NCI-H82 treated with DMSO at 0.1 percent for 48 hours (cell line): ENCODE measurements at regions not wholly inside any gene's neighbourhood (a gene's known extent, or its start where the extent isn't known, plus 50 kb on each side); places are given as distances from the start of the nearest gene placed in this dataset.
"Not testable (repeated sequence)": the region's sequence is repeated elsewhere in the genome, so short reads cannot be mapped to it uniquely, and the experiment has no call there.

Source experiments
- DNase-seq: peaks from one replicate; lab custom pipeline; 2025; ENCODE audit not compliant: unreplicated experiment; lab: John Stamatoyannopoulos, UW

- no peak for DNase-seq
Measured at GRCh38 chr21:15275615-15276235, 210.9 kb upstream of the NRIP1 start.

GRCh38 chr21:15276243-15276642 is 211.4 kb upstream of the NRIP1 start:
- no peak for DNase-seq

- no peak for DNase-seq
Measured at GRCh38 chr21:15277466-15277865, 212.7 kb upstream of the NRIP1 start.

- no peak for DNase-seq
Measured at GRCh38 chr21:15278279-15278678, 213.5 kb upstream of the NRIP1 start.

GRCh38 chr21:15278851-15279250 is 214.1 kb upstream of the NRIP1 start:
- no peak for DNase-seq

GRCh38 chr21:15279482-15279881 is 214.7 kb upstream of the NRIP1 start:
- DNase-seq = no peak

GRCh38 chr21:15281714-15282113 is 216.9 kb upstream of the NRIP1 start:
- DNase-seq = no peak

- no peak for DNase-seq
Measured at GRCh38 chr21:15282665-15283064, 217.9 kb upstream of the NRIP1 start.

GRCh38 chr21:15283138-15283537 is 218.3 kb upstream of the NRIP1 start:
- no peak for DNase-seq

- DNase-seq = no peak
Measured at GRCh38 chr21:15283789-15284188, 219.0 kb upstream of the NRIP1 start.

GRCh38 chr21:15285556-15285955 is 220.8 kb upstream of the NRIP1 start:
- DNase-seq = no peak

- no peak for DNase-seq
Measured at GRCh38 chr21:15289246-15289645, 224.4 kb upstream of the NRIP1 start.

GRCh38 chr21:15289896-15290841 is 225.4 kb upstream of the NRIP1 start:
- DNase-seq = peak; percentile 74

GRCh38 chr21:15291621-15292266 is 226.9 kb upstream of the NRIP1 start:
- no peak for DNase-seq

GRCh38 chr21:15293240-15293639 is 228.4 kb upstream of the NRIP1 start:
- no peak for DNase-seq

GRCh38 chr21:15295875-15296274 is 231.1 kb upstream of the NRIP1 start:
- DNase-seq = no peak

- DNase-seq = no peak
Measured at GRCh38 chr21:15297824-15298223, 233.0 kb upstream of the NRIP1 start.

GRCh38 chr21:15298306-15298705 is 233.5 kb upstream of the NRIP1 start:
- DNase-seq = no peak

GRCh38 chr21:15298755-15299154 is 234.0 kb upstream of the NRIP1 start:
- DNase-seq = not testable (repeated sequence)

- DNase-seq = no peak
Measured at GRCh38 chr21:15300131-15300530, 235.3 kb upstream of the NRIP1 start.

- no peak for DNase-seq
Measured at GRCh38 chr21:15301014-15301413, 236.2 kb upstream of the NRIP1 start.

- no peak for DNase-seq
Measured at GRCh38 chr21:15301736-15302135, 236.9 kb upstream of the NRIP1 start.
